ENCODE measurements at regions not wholly inside any gene's neighbourhood (a gene's known extent, or its start where the extent isn't known, plus 50 kb on each side); places are given as distances from the start of the nearest gene placed in this dataset.

GRCh38 chr5:18072600-18072999 lies 438.3 kb downstream of the TAF11L14 start:
- H2AFZ ChIP-seq (ENCODE audit: low read depth, low read length): no peak overlapping the region
- H3K4me3 ChIP-seq: no peak overlapping the region
- FAIRE-seq (no peak), ATAC-seq (no peak), DNase-seq (ENCODE audit: extremely low read depth in 1 of 4, low spot score in 3 of 4) (no peak)
- no peak overlapping the region for H3K4me2 ChIP-seq (ENCODE audit: insufficient read depth, low read length)
- POLR2A ChIA-PET: no interaction called here
- H3K9me3 ChIP-seq (replicated peaks; ENCODE audit: control insufficient read depth, insufficient read depth, low read depth, low read length): no peaks in the 10 kb centered on the region
- no peaks in the 10 kb centered on the region for H3K79me2 ChIP-seq (ENCODE audit: control insufficient read depth, insufficient read depth, low read length)
- H4K20me1 ChIP-seq (replicated peaks; ENCODE audit: control insufficient read depth, insufficient read depth, low read length): no peaks in the 10 kb centered on the region
- H3K36me3 ChIP-seq (ENCODE audit: control insufficient read depth, insufficient read depth, low read length): no peaks in the 10 kb centered on the region
- no peak overlapping the region for H3K27ac ChIP-seq (ENCODE audit: extremely low read depth, low read depth, low read length)
- WGBS (ENCODE audit: insufficient coverage, low coverage, missing lambda C conversion rate): 0% methylated on average over 2 of the region's 2 CpGs
- intact Hi-C loops (cut with micrococcal nuclease) (no loop called here), in situ Hi-C loops (cut with MboI) (no loop called here)
- no peaks in the 10 kb centered on the region for H3K27me3 ChIP-seq (ENCODE audit: control insufficient read depth in 2 of 2, insufficient read depth in 2 of 2, low read length in 2 of 2)
- no peak overlapping the region for H3K9ac ChIP-seq (ENCODE audit: insufficient read depth in 1 of 2, low read depth in 2 of 2, low read length in 2 of 2)
- BruUV-seq (replicated peaks): no TSS peak
- no peaks in the 10 kb centered on the region for H3K9me1 ChIP-seq (ENCODE audit: control insufficient read depth, insufficient read depth, low read length)
- no peaks in the 10 kb centered on the region for H3K4me1 ChIP-seq (replicated peaks in 1 of 2; ENCODE audit: control insufficient read depth in 2 of 2, insufficient read depth in 2 of 2, low read length in 2 of 2)
- CTCF ChIA-PET (ENCODE audit: low intra/inter-chr PET ratio): no interaction called here
- TF ChIP-seq E4F1 (CRISPR knock-in tag; IDR thresholded peaks at IDR 0.05; ENCODE audit: borderline replicate concordance): no peak
- TF ChIP-seq CHD7 (IDR thresholded peaks at IDR 0.05; ENCODE audit: low read depth, low read length): no peak
- no peak for TF ChIP-seq RNF219 (CRISPR knock-in tag; IDR thresholded peaks at IDR 0.05)
- TF ChIP-seq PTBP1 (IDR thresholded peaks at IDR 0.05; ENCODE audit: low read depth, low read length): no peak
- TF ChIP-seq KLF16 (IDR thresholded peaks at IDR 0.05): no peak
- no peak for TF ChIP-seq ZFP30 (CRISPR knock-in tag; IDR thresholded peaks at IDR 0.05; ENCODE audit: borderline replicate concordance)
- TF ChIP-seq ZFX (CRISPR knock-in tag; IDR thresholded peaks at IDR 0.05): no peak
- no peak for TF ChIP-seq FOXP1 (CRISPR knock-in tag; IDR thresholded peaks at IDR 0.05)
